K562 (cell line): ENCODE measurements at regions not wholly inside any gene's neighbourhood (a gene's known extent, or its start where the extent isn't known, plus 50 kb on each side); places are given as distances from the start of the nearest gene placed in this dataset.

Experiments
- ATAC-seq: fragments of 200-7000 bp; cut with Tn5 transposase; 3 replicates; pipeline ENCODE4 v1.9.1; 2020; ENCODE audit warnings: moderate library complexity
- BruUV-seq: library from RNA; stranded (reverse); fragments of 400-500 nt; replicated peaks from 2 replicates; lab custom pipeline; 2021; lab: Mats Ljungman, UMichigan
- CTCF ChIA-PET: fragments of 300-600 bp; formaldehyde crosslinking; extraction: SDS; loops from one replicate; lab custom pipeline; 2021; ENCODE audit warnings: low intra/inter-chr PET ratio; lab: Yijun Ruan, JAX
- POLR2A ChIA-PET: fragments of 300-600, 350-650 bp; sonication (Branson Sonifier 250); formaldehyde crosslinking; extraction: SDS; loops from one replicate; lab custom pipeline; 2021; ENCODE audit warnings: antibody characterized with exemption, inconsistent platforms; lab: Yijun Ruan, JAX
- DNase-seq, 4 experiments: peaks; one replicate each; pipeline versions ENCODE4 v3.0.0 to v3.0.0-alpha.2; 2011 to 2018; ENCODE audit warnings: low spot score in 3 of 4, mixed read lengths in 3 of 4; ENCODE audit errors: extremely low read depth in 1 of 4
- FAIRE-seq: peaks from 2 replicates; lab custom pipeline; 2011; peaks lifted over from hg19 to GRCh38; lab: Jason Lieb, UNC
- H2AFZ ChIP-seq: 2 replicates; pipeline ENCODE4 v1.6.0; 2011; ENCODE audit warnings: low read depth, low read length, control low read depth, inconsistent platforms
- H3K27ac ChIP-seq: fragments of 200-600 bp; 3 replicates; pipeline ENCODE4 v1.8.0; 2011; ENCODE audit warnings: low read depth, mild to moderate bottlenecking, control low read depth, inconsistent platforms, low read length, moderate library complexity, mixed read lengths; ENCODE audit errors: extremely low read depth
- H3K27me3 ChIP-seq, 2 experiments: fragments of 300-600 bp in 1 of 2; 2 replicates in 1 of 2; 3 replicates in 1 of 2; pipeline versions ENCODE4 v1.6.0 to v1.8.0; 2011; ENCODE audit warnings: inconsistent platforms in 2 of 2, low read length in 2 of 2, mild to moderate bottlenecking in 1 of 2, mixed read lengths in 1 of 2, moderate library complexity in 1 of 2; ENCODE audit not compliant: control insufficient read depth in 2 of 2, insufficient read depth in 2 of 2
- H3K36me3 ChIP-seq: fragments of 300-600 bp; 3 replicates; pipeline ENCODE4 v1.8.0; 2011; ENCODE audit warnings: mild to moderate bottlenecking, low read length, inconsistent platforms; ENCODE audit not compliant: control insufficient read depth, insufficient read depth
- H3K4me1 ChIP-seq, 2 experiments: fragments of 200-600 bp in 1 of 2; replicated peaks in 1 of 2; 2 replicates in 1 of 2; 3 replicates in 1 of 2; pipeline versions ENCODE4 v1.5.1 to v1.8.0; 2011; ENCODE audit warnings: inconsistent platforms in 2 of 2, low read length in 2 of 2, mild to moderate bottlenecking in 1 of 2, mixed read lengths in 1 of 2, moderate library complexity in 1 of 2; ENCODE audit not compliant: control insufficient read depth in 2 of 2, insufficient read depth in 2 of 2
- H3K4me2 ChIP-seq: 2 replicates; pipeline ENCODE4 v1.6.1; 2011; ENCODE audit warnings: low read length, control low read depth, inconsistent platforms, mixed read lengths; ENCODE audit not compliant: insufficient read depth
- H3K4me3 ChIP-seq: fragments of 200-600 bp; sonication (generic), shearing (Covaris generic); 2 replicates; pipeline ENCODE4 v1.5.1; 2016; ENCODE audit warnings: control low read depth, inconsistent platforms
- H3K79me2 ChIP-seq: fragments of 200-600 bp; 3 replicates; pipeline ENCODE4 v1.8.0; 2011; ENCODE audit warnings: low read length, inconsistent platforms; ENCODE audit not compliant: control insufficient read depth, insufficient read depth
- H3K9ac ChIP-seq, 2 experiments: 2 replicates each; pipeline versions ENCODE4 v1.6.0 to v1.6.1; 2011; ENCODE audit warnings: low read depth in 2 of 2, low read length in 2 of 2, control low read depth in 1 of 2, inconsistent platforms in 1 of 2, mild to moderate bottlenecking in 1 of 2, mixed read lengths in 1 of 2; ENCODE audit not compliant: insufficient read depth in 1 of 2
- H3K9me1 ChIP-seq: one replicate; pipeline ENCODE4 v1.6.0; 2011; ENCODE audit warnings: inconsistent platforms, mild to moderate bottlenecking, low read length, moderate library complexity; ENCODE audit not compliant: control insufficient read depth, insufficient read depth
- H3K9me3 ChIP-seq: replicated peaks from 2 replicates; pipeline ENCODE4 v1.5.1; 2011; ENCODE audit warnings: low read depth, low read length, inconsistent platforms; ENCODE audit not compliant: control insufficient read depth, insufficient read depth
- H4K20me1 ChIP-seq: replicated peaks from 2 replicates; pipeline ENCODE4 v1.6.1; 2011; ENCODE audit warnings: low read length, inconsistent platforms, mixed read lengths; ENCODE audit not compliant: control insufficient read depth, insufficient read depth
- CBX1 ChIP-seq: sonication (generic); IDR thresholded peaks from 2 replicates; pipeline ENCODE4 v1.6.1; 2016; ENCODE audit warnings: antibody characterized with exemption, low read depth, mild to moderate bottlenecking
- ESRRB ChIP-seq: fragments of 250-450 bp; sonication (Bioruptor Pico); IDR thresholded peaks from 2 replicates; pipeline ENCODE4 v1.5.0; 2020; ENCODE audit warnings: mild to moderate bottlenecking, moderate library complexity, borderline replicate concordance
- PHB2 ChIP-seq: fragments of 450-650 bp; IDR thresholded peaks from 2 replicates; pipeline ENCODE4 v1.6.1; 2017; ENCODE audit warnings: low read depth
- POLR2B ChIP-seq: fragments of 450-650 bp; IDR thresholded peaks from 2 replicates; pipeline ENCODE4 v1.6.1; 2018; ENCODE audit warnings: low read depth; ENCODE audit not compliant: partially characterized antibody
- RBBP5 ChIP-seq: fragments of 200-600 bp; sonication (generic); IDR thresholded peaks from 2 replicates; pipeline ENCODE4 v1.6.1; 2012; ENCODE audit warnings: borderline replicate concordance, mild to moderate bottlenecking, low read length, control low read depth, inconsistent platforms; ENCODE audit not compliant: insufficient read depth, poor library complexity, severe bottlenecking
- SMARCC2 ChIP-seq: fragments of 450-650 bp; IDR thresholded peaks from 2 replicates; pipeline ENCODE4 v1.6.1; 2017; ENCODE audit warnings: antibody characterized with exemption, moderate library complexity, mild to moderate bottlenecking, low read depth
- SREBF2 ChIP-seq: sonication (generic); formaldehyde crosslinking; IDR thresholded peaks from 2 replicates; pipeline ENCODE4 v1.4.0; 2020; ENCODE audit warnings: mild to moderate bottlenecking, missing genetic modification reagents
- YBX1 ChIP-seq: fragments of 450-650 bp; IDR thresholded peaks from 2 replicates; pipeline ENCODE4 v1.7.1; 2016; ENCODE audit warnings: mild to moderate bottlenecking
- ZC3H11A ChIP-seq: IDR thresholded peaks from 2 replicates; pipeline ENCODE4 v1.6.1; 2012; ENCODE audit warnings: low read depth, low read length, improper control_type of control experiment
- ZFPM2 ChIP-seq: fragments of 250-450 bp; sonication (Bioruptor Pico); IDR thresholded peaks from 2 replicates; pipeline ENCODE4 v1.5.1; 2022; ENCODE audit warnings: mild to moderate bottlenecking
- WGBS: fragments of 100-300 bp; shearing (Covaris generic); methylation state at CpG from one replicate; pipeline ENCODE4 v1.1.6; 2016; ENCODE audit warnings: low coverage, mixed read lengths; ENCODE audit not compliant: insufficient coverage; ENCODE audit errors: missing lambda C conversion rate; 5-methylcytosine and 5-hydroxymethylcytosine counted together
- in situ Hi-C: fragments of 300-500 bp; cut with MboI; formaldehyde crosslinking; loops from 4 replicates; pipeline ENCODE4 v1.15.0; 2018; ENCODE audit warnings: inconsistent platforms, mixed read lengths
- intact Hi-C: fragments of 100-400 bp; cut with micrococcal nuclease; formaldehyde crosslinking; loops from 2 replicates; pipeline ENCODE4 v1.14.2; 2022
- TF ChIP-seq, protein P1 (sequence below): fragments of 450-650 bp; IDR thresholded peaks from 2 replicates; pipeline ENCODE4 v1.6.1; 2014; ENCODE audit warnings: low read depth, mild to moderate bottlenecking, moderate library complexity, borderline replicate concordance

DNA sequence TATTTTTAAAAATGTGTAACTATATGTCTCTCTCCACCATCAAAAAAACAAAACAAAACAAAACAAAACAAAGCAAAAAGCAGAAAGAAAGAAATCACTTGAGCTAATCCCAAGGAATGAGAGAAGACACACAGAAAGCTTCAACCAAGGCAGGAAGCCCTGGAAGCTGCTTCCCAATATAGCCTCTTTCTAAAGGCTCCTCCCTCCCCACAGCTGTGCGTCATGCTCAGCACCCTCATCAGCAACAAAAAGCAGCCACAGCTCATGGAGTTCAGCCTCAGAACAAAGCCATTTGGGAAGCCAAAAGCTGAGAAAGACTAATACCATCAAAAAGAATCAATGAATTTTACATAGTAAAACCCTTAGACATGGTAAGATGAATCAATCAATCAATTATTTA is 501.6 kb upstream of the SMIM31 start:
- Histone ChIP-seq H3K4me2 (no peak overlapping the region), H3K4me3 (no peak overlapping the region), H3K9ac (no peak overlapping the region), H3K27me3 (no peaks in the 10 kb centered on the region), H3K79me2 (no peaks in the 10 kb centered on the region), H3K4me1 (no peaks in the 10 kb centered on the region), H3K9me3 (no peaks in the 10 kb centered on the region), H3K9me1 (no peaks in the 10 kb centered on the region), H4K20me1 (no peaks in the 10 kb centered on the region), H2AFZ (no peak overlapping the region)
- DNase-seq (no peak), FAIRE-seq (no peak), ATAC-seq (no peak)
- WGBS: 0% methylated on average over 1 of the region's 1 CpG
- no TSS peak for BruUV-seq
- POLR2A ChIA-PET: interaction anchor here (0.7 kb wide), 1 partner anchor 72 kb away, joined by 4 read pairs; no protein-coding TSS in a partner anchor
- intact Hi-C loops (no loop called here), in situ Hi-C loops (no loop called here)
- CTCF ChIA-PET: no interaction called here
- no peak for TF ChIP-seq ZC3H11A
- no peak for TF ChIP-seq ESRRB (CRISPR knock-in tag)
- TF ChIP-seq POLR2B: no peak
- no peak for TF ChIP-seq ZFPM2
- no peak for TF ChIP-seq YBX1
- TF ChIP-seq, protein P1, sequence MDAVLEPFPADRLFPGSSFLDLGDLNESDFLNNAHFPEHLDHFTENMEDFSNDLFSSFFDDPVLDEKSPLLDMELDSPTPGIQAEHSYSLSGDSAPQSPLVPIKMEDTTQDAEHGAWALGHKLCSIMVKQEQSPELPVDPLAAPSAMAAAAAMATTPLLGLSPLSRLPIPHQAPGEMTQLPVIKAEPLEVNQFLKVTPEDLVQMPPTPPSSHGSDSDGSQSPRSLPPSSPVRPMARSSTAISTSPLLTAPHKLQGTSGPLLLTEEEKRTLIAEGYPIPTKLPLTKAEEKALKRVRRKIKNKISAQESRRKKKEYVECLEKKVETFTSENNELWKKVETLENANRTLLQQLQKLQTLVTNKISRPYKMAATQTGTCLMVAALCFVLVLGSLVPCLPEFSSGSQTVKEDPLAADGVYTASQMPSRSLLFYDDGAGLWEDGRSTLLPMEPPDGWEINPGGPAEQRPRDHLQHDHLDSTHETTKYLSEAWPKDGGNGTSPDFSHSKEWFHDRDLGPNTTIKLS: no peak
- no peak for TF ChIP-seq PHB2
- no peak for TF ChIP-seq SMARCC2
- no peak for TF ChIP-seq RBBP5
- TF ChIP-seq CBX1: no peak
- TF ChIP-seq SREBF2 (CRISPR knock-in tag): no peak
- TF ChIP-seq, all 486 proteins: peak for 0
- Histone ChIP-seq H3K27ac (no peak overlapping the region), H3K36me3 (no peaks in the 10 kb centered on the region)
